Vagina (tissue), 2 donors: ENCODE measurements at regions not wholly inside any gene's neighbourhood (a gene's known extent, or its start where the extent isn't known, plus 50 kb on each side); places are given as distances from the start of the nearest gene placed in this dataset.

Experiments used
- DNase-seq, 2 donors: peaks; one replicate each; pipeline ENCODE4 v3.0.0-alpha.2; 2017; ENCODE audit errors: extremely low spot score in 2 of 2
- H3K27ac ChIP-seq: fragments of 200-600 bp; sonication (generic); one replicate; pipeline ENCODE4 v1.5.1; 2019
- H3K27me3 ChIP-seq: fragments of 200-600 bp; sonication (generic); one replicate; pipeline ENCODE4 v1.5.1; 2019
- H3K36me3 ChIP-seq, 2 donors: fragments of 200-600 bp; sonication (generic); one replicate each; pipeline ENCODE4 v1.5.1; 2017 to 2019
- H3K4me1 ChIP-seq: fragments of 200-600 bp; sonication (generic); one replicate; pipeline ENCODE4 v1.5.1; 2019
- H3K4me3 ChIP-seq, 2 donors: fragments of 200-600 bp; sonication (generic); 1 replicate in 1 of 2; 2 replicates in 1 of 2; pipeline ENCODE4 v1.5.1; 2016 to 2019
- H3K9me3 ChIP-seq: fragments of 200-600 bp; sonication (generic); one replicate; pipeline ENCODE4 v1.5.1; 2019
- POLR2A ChIP-seq, 2 donors: fragments of 450-650 bp; IDR thresholded peaks; one replicate each; pipeline ENCODE4 v1.6.1; 2017; ENCODE audit warnings: antibody characterized with exemption in 2 of 2, mild to moderate bottlenecking in 2 of 2, moderate library complexity in 2 of 2
- POLR2AphosphoS5 ChIP-seq, 2 donors: sonication (generic); formaldehyde crosslinking; IDR thresholded peaks; one replicate each; pipeline ENCODE4 v1.9.0; 2017; ENCODE audit warnings: antibody characterized with exemption in 2 of 2, mild to moderate bottlenecking in 2 of 2, low read depth in 1 of 2; ENCODE audit not compliant: insufficient read depth in 1 of 2
- intact Hi-C: fragments of 100-400 bp; cut with DNase I; formaldehyde crosslinking; loops from one replicate; pipeline ENCODE4 v1.15.1; 2023
- TF ChIP-seq, protein P1 (sequence below), 3 experiments: fragments of 450-650 bp in 2 of 3; fragments of 200-600 bp in 1 of 3; sonication (generic) in 1 of 3; IDR thresholded peaks; one replicate each; pipeline ENCODE4 v1.5.1; 2017 to 2019; ENCODE audit warnings: antibody characterized with exemption in 3 of 3, mild to moderate bottlenecking in 2 of 3, moderate library complexity in 2 of 3

DNA sequence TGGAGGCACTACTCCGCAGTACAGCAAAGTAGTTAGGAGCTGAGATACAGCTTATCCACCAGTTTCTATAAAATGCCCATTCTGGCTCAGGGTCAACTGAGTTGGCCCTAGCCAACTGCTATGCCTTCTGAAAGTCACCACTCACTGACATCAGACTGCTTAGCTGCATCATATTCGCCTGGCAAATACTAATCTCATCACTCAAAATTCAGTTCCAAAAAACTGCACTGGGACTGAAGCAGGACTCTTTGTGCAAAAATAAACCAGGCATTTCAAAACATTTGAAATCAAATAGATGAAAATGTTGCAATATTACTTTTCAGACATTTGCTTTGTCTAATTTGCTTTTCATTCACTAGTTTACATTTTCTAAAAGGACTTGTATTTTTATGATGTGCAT lies 230.0 kb downstream of the ALDH8A1 start:
- intact Hi-C loops = no loop called here
- peak overlapping the region; percentile 31 for H3K27ac ChIP-seq
- no peaks in the 10 kb centered on the region for H3K27me3 ChIP-seq
- no peaks in the 10 kb centered on the region for H3K36me3 ChIP-seq
- H3K4me3 ChIP-seq = no peak overlapping the region
- no peak for DNase-seq
- peaks cover 55% of the 10 kb centered on the region for H3K4me1 ChIP-seq
- TF ChIP-seq POLR2AphosphoS5 (IDR thresholded peaks at IDR 0.05; ENCODE audit: insufficient read depth in 1 of 2, low read depth in 1 of 2) = peak in 1 of 2 donors; percentile 6
- no peak for TF ChIP-seq POLR2A (IDR thresholded peaks at IDR 0.05)
- H3K9me3 ChIP-seq = no peaks in the 10 kb centered on the region

DNA sequence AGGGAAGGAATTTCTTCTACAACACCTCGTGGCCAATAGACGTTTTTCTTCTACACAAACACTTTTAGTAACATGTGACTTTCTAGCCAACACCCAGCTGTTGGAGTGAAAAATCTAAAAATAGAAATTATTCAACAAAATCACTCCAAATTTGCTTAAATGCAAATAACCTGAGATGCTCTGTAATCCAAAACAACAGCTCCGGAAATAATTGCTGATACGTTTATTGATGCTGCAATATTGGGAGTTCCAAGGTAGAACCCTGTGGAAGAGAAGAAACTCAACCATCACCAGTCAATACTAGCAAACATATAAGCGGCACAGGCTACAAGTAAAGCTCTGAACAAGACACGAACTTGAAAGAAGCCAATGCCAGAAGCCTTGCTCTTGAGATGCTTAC lies 230.6 kb downstream of the ALDH8A1 start:
- Histone ChIP-seq H3K4me1 (peaks cover 49% of the 10 kb centered on the region), H3K36me3 (no peaks in the 10 kb centered on the region), H3K4me3 (no peak overlapping the region), H3K27me3 (no peaks in the 10 kb centered on the region), H3K27ac (no peak overlapping the region), H3K9me3 (no peaks in the 10 kb centered on the region)
- intact Hi-C loops = no loop called here
- no peak for DNase-seq
- TF ChIP-seq POLR2A (IDR thresholded peaks at IDR 0.05) (no peak), POLR2AphosphoS5 (IDR thresholded peaks at IDR 0.05; ENCODE audit: insufficient read depth in 1 of 2, low read depth in 1 of 2) (no peak)
- TF ChIP-seq, protein P1, sequence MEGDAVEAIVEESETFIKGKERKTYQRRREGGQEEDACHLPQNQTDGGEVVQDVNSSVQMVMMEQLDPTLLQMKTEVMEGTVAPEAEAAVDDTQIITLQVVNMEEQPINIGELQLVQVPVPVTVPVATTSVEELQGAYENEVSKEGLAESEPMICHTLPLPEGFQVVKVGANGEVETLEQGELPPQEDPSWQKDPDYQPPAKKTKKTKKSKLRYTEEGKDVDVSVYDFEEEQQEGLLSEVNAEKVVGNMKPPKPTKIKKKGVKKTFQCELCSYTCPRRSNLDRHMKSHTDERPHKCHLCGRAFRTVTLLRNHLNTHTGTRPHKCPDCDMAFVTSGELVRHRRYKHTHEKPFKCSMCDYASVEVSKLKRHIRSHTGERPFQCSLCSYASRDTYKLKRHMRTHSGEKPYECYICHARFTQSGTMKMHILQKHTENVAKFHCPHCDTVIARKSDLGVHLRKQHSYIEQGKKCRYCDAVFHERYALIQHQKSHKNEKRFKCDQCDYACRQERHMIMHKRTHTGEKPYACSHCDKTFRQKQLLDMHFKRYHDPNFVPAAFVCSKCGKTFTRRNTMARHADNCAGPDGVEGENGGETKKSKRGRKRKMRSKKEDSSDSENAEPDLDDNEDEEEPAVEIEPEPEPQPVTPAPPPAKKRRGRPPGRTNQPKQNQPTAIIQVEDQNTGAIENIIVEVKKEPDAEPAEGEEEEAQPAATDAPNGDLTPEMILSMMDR (IDR thresholded peaks at IDR 0.05) = no peak

DNA sequence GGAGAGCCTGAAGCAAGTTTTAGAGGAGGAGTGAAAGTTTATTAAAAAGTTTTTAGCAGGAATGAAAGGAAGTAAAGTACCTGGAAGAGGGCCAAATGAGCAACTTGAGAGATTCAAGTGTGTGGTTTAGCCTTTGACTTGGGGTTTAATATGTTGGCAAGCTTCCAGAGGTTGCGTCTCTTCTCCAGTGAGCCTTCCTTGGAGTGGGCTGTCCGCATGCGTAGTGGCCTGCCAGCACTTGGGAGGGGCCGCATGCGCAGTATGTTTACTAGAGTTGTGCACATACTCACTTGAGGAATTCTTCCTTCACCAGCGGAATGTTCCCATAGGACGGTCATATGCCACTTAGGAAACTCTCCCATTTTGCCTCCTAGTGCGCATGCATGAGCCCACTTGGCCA lies 235.2 kb downstream of the ALDH8A1 start:
- Histone ChIP-seq H3K4me3 (no peak overlapping the region), H3K9me3 (no peaks in the 10 kb centered on the region), H3K4me1 (peaks cover 8% of the 10 kb centered on the region), H3K36me3 (no peaks in the 10 kb centered on the region), H3K27me3 (no peaks in the 10 kb centered on the region), H3K27ac (no peak overlapping the region)
- intact Hi-C loops = no loop called here
- TF ChIP-seq POLR2A (IDR thresholded peaks at IDR 0.05) (no peak), POLR2AphosphoS5 (IDR thresholded peaks at IDR 0.05; ENCODE audit: insufficient read depth in 1 of 2, low read depth in 1 of 2) (no peak)
- TF ChIP-seq, protein P1 (IDR thresholded peaks at IDR 0.05) = no peak
- no peak for DNase-seq

DNA sequence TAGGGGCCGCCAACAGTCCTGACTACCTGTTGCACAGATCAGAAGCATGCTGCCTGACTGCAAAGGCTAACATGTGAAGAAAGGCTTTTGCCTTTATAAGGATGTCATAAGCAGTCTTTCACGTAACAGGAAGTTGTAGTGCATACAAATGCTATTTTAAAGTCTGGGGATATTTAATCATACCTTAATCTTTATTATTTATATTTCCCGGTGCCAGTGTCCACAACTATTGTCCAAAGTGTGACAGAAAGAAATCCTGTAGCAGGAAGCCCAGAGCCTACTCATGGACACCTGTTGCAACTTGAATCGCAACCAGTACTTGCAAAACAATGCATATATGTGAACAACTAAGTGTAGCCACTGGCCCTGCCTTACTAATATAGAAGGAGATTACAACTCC lies 235.8 kb downstream of the ALDH8A1 start:
- no peak for TF ChIP-seq POLR2A (IDR thresholded peaks at IDR 0.05)
- no peak for TF ChIP-seq POLR2AphosphoS5 (IDR thresholded peaks at IDR 0.05; ENCODE audit: insufficient read depth in 1 of 2, low read depth in 1 of 2)
- TF ChIP-seq, protein P1 (IDR thresholded peaks at IDR 0.05) = no peak
- intact Hi-C loops = no loop called here
- no peak overlapping the region for H3K27ac ChIP-seq
- H3K9me3 ChIP-seq = no peaks in the 10 kb centered on the region
- peaks cover 3% of the 10 kb centered on the region for H3K4me1 ChIP-seq
- H3K4me3 ChIP-seq = no peak overlapping the region
- H3K27me3 ChIP-seq = no peaks in the 10 kb centered on the region
- no peak for DNase-seq
- no peaks in the 10 kb centered on the region for H3K36me3 ChIP-seq

DNA sequence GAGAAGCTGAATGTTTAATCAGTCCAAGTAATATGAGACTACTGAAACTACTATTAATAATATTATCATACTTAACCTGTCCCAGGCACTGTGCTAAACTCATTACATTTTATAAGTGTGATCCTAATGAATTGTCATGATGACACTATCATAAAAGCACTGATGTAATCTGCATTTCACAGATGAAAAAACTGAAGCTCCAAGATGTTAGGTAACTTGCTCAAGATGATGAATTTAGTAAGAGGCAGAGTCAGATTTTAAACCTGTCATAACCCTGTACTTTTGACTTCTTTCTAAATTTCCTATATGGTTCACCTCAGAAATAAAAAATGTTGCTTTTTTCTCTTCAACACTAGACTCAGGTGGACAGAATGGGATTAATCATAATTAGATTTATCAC lies 237.6 kb downstream of the ALDH8A1 start:
- TF ChIP-seq, protein P1 (IDR thresholded peaks at IDR 0.05) = no peak
- TF ChIP-seq POLR2A (IDR thresholded peaks at IDR 0.05) (no peak), POLR2AphosphoS5 (IDR thresholded peaks at IDR 0.05; ENCODE audit: insufficient read depth in 1 of 2, low read depth in 1 of 2) (no peak)
- DNase-seq = no peak
- Histone ChIP-seq H3K36me3 (no peaks in the 10 kb centered on the region), H3K27ac (no peak overlapping the region), H3K9me3 (no peaks in the 10 kb centered on the region), H3K4me3 (no peak overlapping the region), H3K27me3 (no peaks in the 10 kb centered on the region), H3K4me1 (no peaks in the 10 kb centered on the region)
- intact Hi-C loops = no loop called here
